ENCODE measurements at regions not wholly inside any gene's neighbourhood (a gene's known extent, or its start where the extent isn't known, plus 50 kb on each side); places are given as distances from the start of the nearest gene placed in this dataset.

- no peak for ATAC-seq
Observed at GRCh38 chr1:83670909-83671565, 327.9 kb downstream of the TTLL7 start.

- ATAC-seq: no peak
Observed at GRCh38 chr1:83641796-83642443, 357.0 kb downstream of the TTLL7 start.

GRCh38 chr1:83641206-83641658 is 357.7 kb downstream of the TTLL7 start:
- ATAC-seq: no peak

- no peak for ATAC-seq
Observed at GRCh38 chr1:83639785-83640184, 359.1 kb downstream of the TTLL7 start.

GRCh38 chr1:83637586-83637985 is 361.3 kb downstream of the TTLL7 start:
- no peak for ATAC-seq

GRCh38 chr1:83637009-83637408 is 361.9 kb downstream of the TTLL7 start:
- no peak for ATAC-seq

- peak; percentile 82 to 90 for ATAC-seq
Observed at GRCh38 chr1:83632906-83633305, 366.0 kb downstream of the TTLL7 start.

GRCh38 chr1:83631851-83632250 is 367.1 kb downstream of the TTLL7 start:
- no peak for ATAC-seq

- no peak for ATAC-seq
Observed at GRCh38 chr1:83627045-83627444, 371.9 kb downstream of the TTLL7 start.

GRCh38 chr1:83626603-83627002 is 372.3 kb downstream of the TTLL7 start:
- no peak for ATAC-seq

- ATAC-seq: no peak
Observed at GRCh38 chr1:83625646-83626045, 373.3 kb downstream of the TTLL7 start.

GRCh38 chr1:83620016-83620415 is 378.9 kb downstream of the TTLL7 start:
- no peak for ATAC-seq

- ATAC-seq: no peak
Observed at GRCh38 chr1:83619170-83619896, 379.6 kb downstream of the TTLL7 start.

GRCh38 chr1:83617883-83618282 is 381.0 kb downstream of the TTLL7 start:
- ATAC-seq: no peak

- no peak for ATAC-seq
Observed at GRCh38 chr1:83615370-83615769, 383.6 kb downstream of the TTLL7 start.

GRCh38 chr1:83606416-83606955 is 392.4 kb downstream of the TTLL7 start:
- no peak for ATAC-seq

GRCh38 chr1:83596331-83596730 is 402.6 kb downstream of the TTLL7 start:
- ATAC-seq: no peak

GRCh38 chr1:83593073-83593472 is 405.9 kb downstream of the TTLL7 start:
- ATAC-seq: no peak

GRCh38 chr1:83588140-83588539 is 410.8 kb downstream of the TTLL7 start:
- no peak for ATAC-seq

- ATAC-seq: no peak
Observed at GRCh38 chr1:83583351-83584014, 415.4 kb downstream of the TTLL7 start.

GRCh38 chr1:83581747-83582146 is 417.2 kb downstream of the TTLL7 start:
- ATAC-seq: no peak

- ATAC-seq: no peak
Observed at GRCh38 chr1:83574791-83575190, 424.1 kb downstream of the TTLL7 start.

GRCh38 chr1:83573776-83574175 is 425.2 kb downstream of the TTLL7 start:
- no peak for ATAC-seq

All from activated CD4-positive, CD25-positive, alpha-beta regulatory T cell treated with anti-CD3 and anti-CD28 coated beads, Interleukin-2, amount 50 U/mL, for 24 hours (primary cell).